ENCODE measurements at regions not wholly inside any gene's neighbourhood (a gene's known extent, or its start where the extent isn't known, plus 50 kb on each side); places are given as distances from the start of the nearest gene placed in this dataset.
"Not testable (repeated sequence)": the region's sequence is repeated elsewhere in the genome, so short reads cannot be mapped to it uniquely, and the experiment has no call there.

DNA sequence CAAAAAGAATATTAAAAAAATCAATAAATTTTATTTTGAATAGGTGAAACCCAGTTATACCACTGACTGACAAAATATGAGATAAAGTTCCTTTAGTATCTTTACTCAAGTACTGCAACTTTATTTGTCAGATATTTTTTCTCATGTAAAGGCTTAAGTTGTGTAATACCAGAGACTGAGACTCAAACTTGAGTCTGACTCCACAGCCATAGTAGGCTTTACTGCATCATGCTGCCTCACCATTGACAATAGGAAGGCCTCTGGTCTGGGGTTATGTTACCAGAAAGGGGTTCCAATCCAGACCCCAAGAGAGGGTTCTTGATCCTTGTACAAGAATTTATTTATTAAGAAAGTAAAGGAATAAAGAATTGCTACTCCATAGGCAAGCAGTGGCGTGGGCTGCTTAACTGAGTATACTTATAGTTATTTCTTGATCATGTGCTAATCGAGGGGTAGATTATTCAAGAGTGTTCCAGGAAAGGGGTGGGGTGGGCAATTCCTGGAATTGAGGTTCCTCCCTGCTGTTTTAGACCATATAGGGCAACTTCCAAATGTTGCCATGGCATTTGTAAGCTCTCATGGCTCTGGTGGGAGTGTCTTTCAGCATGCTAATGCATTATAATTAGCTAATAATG is 187.4 kb upstream of the WSB1 start:
- DNase-seq (ENCODE audit: low read depth in 1 of 2, low spot score in 1 of 2), result no peak
- no peaks in the 10 kb centered on the region for H3K27me3 ChIP-seq (ENCODE audit: insufficient read depth, poor library complexity, severe bottlenecking)
- no peak overlapping the region for H3K4me3 ChIP-seq (replicated peaks; ENCODE audit: insufficient read depth, low read length)

DNA sequence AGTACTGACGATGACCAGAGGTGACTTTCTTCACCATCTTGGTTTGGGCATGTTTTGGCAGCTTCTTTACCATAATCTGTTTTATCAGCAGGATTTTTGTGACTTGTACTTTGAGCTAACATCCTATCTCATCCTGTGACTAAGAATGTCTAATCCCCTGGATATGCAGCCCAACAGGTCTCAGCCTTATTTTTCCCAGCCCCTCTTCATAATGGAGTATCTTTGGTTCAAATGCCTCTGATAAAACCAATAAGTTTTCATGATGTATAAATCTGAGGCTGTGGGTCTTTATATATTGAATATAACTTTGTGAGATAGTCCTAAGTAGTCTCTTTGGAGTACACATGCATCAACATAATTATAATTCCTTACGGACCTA is 186.9 kb upstream of the WSB1 start:
- no peak for DNase-seq (ENCODE audit: low read depth in 1 of 2, low spot score in 1 of 2)

More for the DNA sequence above, 187.4 kb upstream of the WSB1 start:
- TF ChIP-seq POLR2AphosphoS5 (IDR thresholded peaks at IDR 0.05; ENCODE audit: low read depth) (no peak), GABPA (IDR thresholded peaks at IDR 0.05; ENCODE audit: low read depth) (no peak), SPI1 (IDR thresholded peaks at IDR 0.05; ENCODE audit: borderline replicate concordance, low read depth) (no peak)
- TF ChIP-seq, protein P1, sequence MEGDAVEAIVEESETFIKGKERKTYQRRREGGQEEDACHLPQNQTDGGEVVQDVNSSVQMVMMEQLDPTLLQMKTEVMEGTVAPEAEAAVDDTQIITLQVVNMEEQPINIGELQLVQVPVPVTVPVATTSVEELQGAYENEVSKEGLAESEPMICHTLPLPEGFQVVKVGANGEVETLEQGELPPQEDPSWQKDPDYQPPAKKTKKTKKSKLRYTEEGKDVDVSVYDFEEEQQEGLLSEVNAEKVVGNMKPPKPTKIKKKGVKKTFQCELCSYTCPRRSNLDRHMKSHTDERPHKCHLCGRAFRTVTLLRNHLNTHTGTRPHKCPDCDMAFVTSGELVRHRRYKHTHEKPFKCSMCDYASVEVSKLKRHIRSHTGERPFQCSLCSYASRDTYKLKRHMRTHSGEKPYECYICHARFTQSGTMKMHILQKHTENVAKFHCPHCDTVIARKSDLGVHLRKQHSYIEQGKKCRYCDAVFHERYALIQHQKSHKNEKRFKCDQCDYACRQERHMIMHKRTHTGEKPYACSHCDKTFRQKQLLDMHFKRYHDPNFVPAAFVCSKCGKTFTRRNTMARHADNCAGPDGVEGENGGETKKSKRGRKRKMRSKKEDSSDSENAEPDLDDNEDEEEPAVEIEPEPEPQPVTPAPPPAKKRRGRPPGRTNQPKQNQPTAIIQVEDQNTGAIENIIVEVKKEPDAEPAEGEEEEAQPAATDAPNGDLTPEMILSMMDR (IDR thresholded peaks at IDR 0.05; ENCODE audit: insufficient read depth, low read length), result no peak
- TF ChIP-seq, protein P2, sequence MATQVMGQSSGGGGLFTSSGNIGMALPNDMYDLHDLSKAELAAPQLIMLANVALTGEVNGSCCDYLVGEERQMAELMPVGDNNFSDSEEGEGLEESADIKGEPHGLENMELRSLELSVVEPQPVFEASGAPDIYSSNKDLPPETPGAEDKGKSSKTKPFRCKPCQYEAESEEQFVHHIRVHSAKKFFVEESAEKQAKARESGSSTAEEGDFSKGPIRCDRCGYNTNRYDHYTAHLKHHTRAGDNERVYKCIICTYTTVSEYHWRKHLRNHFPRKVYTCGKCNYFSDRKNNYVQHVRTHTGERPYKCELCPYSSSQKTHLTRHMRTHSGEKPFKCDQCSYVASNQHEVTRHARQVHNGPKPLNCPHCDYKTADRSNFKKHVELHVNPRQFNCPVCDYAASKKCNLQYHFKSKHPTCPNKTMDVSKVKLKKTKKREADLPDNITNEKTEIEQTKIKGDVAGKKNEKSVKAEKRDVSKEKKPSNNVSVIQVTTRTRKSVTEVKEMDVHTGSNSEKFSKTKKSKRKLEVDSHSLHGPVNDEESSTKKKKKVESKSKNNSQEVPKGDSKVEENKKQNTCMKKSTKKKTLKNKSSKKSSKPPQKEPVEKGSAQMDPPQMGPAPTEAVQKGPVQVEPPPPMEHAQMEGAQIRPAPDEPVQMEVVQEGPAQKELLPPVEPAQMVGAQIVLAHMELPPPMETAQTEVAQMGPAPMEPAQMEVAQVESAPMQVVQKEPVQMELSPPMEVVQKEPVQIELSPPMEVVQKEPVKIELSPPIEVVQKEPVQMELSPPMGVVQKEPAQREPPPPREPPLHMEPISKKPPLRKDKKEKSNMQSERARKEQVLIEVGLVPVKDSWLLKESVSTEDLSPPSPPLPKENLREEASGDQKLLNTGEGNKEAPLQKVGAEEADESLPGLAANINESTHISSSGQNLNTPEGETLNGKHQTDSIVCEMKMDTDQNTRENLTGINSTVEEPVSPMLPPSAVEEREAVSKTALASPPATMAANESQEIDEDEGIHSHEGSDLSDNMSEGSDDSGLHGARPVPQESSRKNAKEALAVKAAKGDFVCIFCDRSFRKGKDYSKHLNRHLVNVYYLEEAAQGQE (IDR thresholded peaks at IDR 0.05; ENCODE audit: insufficient replicate concordance, low read depth), result no peak
- no peak overlapping the region for H3K27ac ChIP-seq (replicated peaks)

DNA sequence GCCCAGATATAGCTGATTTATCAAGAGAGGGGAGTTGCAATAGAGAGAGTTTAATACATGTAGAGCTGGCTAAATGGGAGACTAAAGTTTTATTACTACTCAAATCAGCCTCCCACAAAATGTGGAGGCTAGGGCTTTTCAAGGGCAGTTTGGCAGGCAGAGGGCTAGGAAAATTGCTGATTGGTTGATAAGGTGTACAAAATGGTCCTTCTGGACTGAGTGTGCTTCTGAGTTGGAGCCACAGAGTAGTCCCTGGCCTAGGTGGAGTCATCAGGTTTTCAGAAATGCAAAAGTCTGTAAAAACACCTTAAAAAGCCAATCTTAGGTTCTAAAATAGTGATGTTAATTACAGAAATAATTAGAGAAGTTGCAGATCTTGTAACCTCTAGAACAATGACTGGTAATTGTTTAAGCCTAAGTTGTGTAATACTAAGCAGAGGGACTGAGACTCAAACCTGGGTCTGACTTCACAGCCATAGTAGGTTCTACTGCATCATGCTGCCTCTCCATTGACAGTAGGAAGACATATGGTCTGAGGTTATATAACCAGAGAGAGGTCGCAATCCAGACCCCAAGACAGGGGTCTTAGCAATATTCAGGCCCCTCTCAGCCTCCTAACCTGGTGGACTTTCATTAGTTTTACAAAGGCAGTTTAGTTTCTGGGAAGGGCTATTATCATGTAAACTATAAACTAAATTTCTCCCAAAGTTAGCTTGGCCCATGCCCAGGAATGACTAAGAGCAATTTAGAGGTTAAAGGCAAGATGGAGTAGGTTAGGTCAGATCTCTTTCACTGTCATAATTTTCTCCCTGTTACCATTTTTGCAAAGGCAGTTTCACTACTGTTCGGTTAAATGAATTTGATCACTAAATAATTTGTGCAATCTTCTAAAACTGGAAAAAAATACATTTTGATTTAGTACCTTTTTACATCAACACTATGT is 186.3 kb upstream of the WSB1 start:
- not testable (repeated sequence) for H3K27ac ChIP-seq (replicated peaks); DNase-seq (ENCODE audit: low read depth in 1 of 2, low spot score in 1 of 2); H3K4me3 ChIP-seq (replicated peaks; ENCODE audit: insufficient read depth, low read length); H3K27me3 ChIP-seq (ENCODE audit: insufficient read depth, poor library complexity, severe bottlenecking)

More for the DNA sequence above, 186.9 kb upstream of the WSB1 start:
- H3K27ac ChIP-seq (replicated peaks), result no peak overlapping the region
- TF ChIP-seq SPI1 (IDR thresholded peaks at IDR 0.05; ENCODE audit: borderline replicate concordance, low read depth) (no peak), POLR2AphosphoS5 (IDR thresholded peaks at IDR 0.05; ENCODE audit: low read depth) (no peak), GABPA (IDR thresholded peaks at IDR 0.05; ENCODE audit: low read depth) (no peak)
- TF ChIP-seq, protein P1 (IDR thresholded peaks at IDR 0.05; ENCODE audit: insufficient read depth, low read length), result no peak
- TF ChIP-seq, protein P2 (IDR thresholded peaks at IDR 0.05; ENCODE audit: insufficient replicate concordance, low read depth), result no peak
- no peak overlapping the region for H3K4me3 ChIP-seq (replicated peaks; ENCODE audit: insufficient read depth, low read length)
- no peaks in the 10 kb centered on the region for H3K27me3 ChIP-seq (ENCODE audit: insufficient read depth, poor library complexity, severe bottlenecking)

DNA sequence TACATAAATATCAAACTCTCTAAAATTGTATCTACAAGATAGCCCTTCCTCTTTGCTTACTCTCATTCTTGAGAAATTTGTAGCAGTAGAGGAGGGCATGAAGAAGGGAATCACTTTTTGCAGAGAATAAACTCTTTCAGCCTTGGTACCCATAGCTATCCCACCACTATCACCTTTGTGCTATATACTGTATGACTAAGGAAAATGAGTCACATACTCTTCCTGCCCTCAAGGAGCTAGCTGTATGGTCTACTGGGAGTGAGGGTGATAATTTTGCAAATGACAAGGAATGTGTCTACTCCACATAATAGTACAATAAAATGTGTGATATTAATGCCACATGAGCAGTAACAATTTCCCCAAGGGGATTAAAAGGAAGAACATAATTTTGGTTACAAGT is 184.6 kb upstream of the WSB1 start:
- no peak overlapping the region for H3K27ac ChIP-seq (replicated peaks)
- DNase-seq (ENCODE audit: low read depth in 1 of 2, low spot score in 1 of 2), result no peak
- no peaks in the 10 kb centered on the region for H3K27me3 ChIP-seq (ENCODE audit: insufficient read depth, poor library complexity, severe bottlenecking)
- TF ChIP-seq POLR2AphosphoS5 (IDR thresholded peaks at IDR 0.05; ENCODE audit: low read depth), result no peak
- no peak for TF ChIP-seq GABPA (IDR thresholded peaks at IDR 0.05; ENCODE audit: low read depth)
- TF ChIP-seq, protein P1 (IDR thresholded peaks at IDR 0.05; ENCODE audit: insufficient read depth, low read length), result no peak
- TF ChIP-seq, protein P2 (IDR thresholded peaks at IDR 0.05; ENCODE audit: insufficient replicate concordance, low read depth), result no peak
- no peak for TF ChIP-seq SPI1 (IDR thresholded peaks at IDR 0.05; ENCODE audit: borderline replicate concordance, low read depth)
- H3K4me3 ChIP-seq (replicated peaks; ENCODE audit: insufficient read depth, low read length), result no peak overlapping the region
